H1 (cell line): ENCODE measurements at regions not wholly inside any gene's neighbourhood (a gene's known extent, or its start where the extent isn't known, plus 50 kb on each side); places are given as distances from the start of the nearest gene placed in this dataset.

ENCODE experiments used
- E2F6 ChIP-seq: IDR thresholded peaks from 2 replicates; pipeline ENCODE4 v1.6.1; 2012; ENCODE audit warnings: inconsistent platforms
- NANOG ChIP-seq: IDR thresholded peaks from 2 replicates; pipeline ENCODE4 v1.6.1; 2011; ENCODE audit warnings: low read length, low read depth, mild to moderate bottlenecking, inconsistent platforms; ENCODE audit not compliant: insufficient read depth, poor library complexity, severe bottlenecking
- RFX5 ChIP-seq: IDR thresholded peaks from 2 replicates; pipeline ENCODE4 v1.6.1; 2011; ENCODE audit warnings: low read depth, low read length, improper control_type of control experiment, borderline replicate concordance
- SP2 ChIP-seq: IDR thresholded peaks from 2 replicates; pipeline ENCODE4 v1.6.1; 2012; ENCODE audit warnings: mild to moderate bottlenecking, low read length, inconsistent platforms
- SRF ChIP-seq: IDR thresholded peaks from 2 replicates; pipeline ENCODE4 v1.6.1; 2011; ENCODE audit warnings: mild to moderate bottlenecking, low read depth, low read length, moderate library complexity
- SUZ12 ChIP-seq: fragments of 200-600 bp; sonication (generic); IDR thresholded peaks from 2 replicates; pipeline ENCODE4 v1.6.1; 2012; ENCODE audit warnings: mild to moderate bottlenecking, inconsistent platforms, low read length, moderate library complexity, mixed read lengths
- TBP ChIP-seq: IDR thresholded peaks from 2 replicates; pipeline ENCODE4 v1.6.1; 2011; ENCODE audit warnings: low read depth, low read length, improper control_type of control experiment

GRCh38 chr10:26944261-26944882 lies 83.6 kb upstream of the ABI1 start (continued):
- TF ChIP-seq TBP: no peak
- TF ChIP-seq SUZ12: no peak
- no peak for TF ChIP-seq NANOG
- TF ChIP-seq RFX5: no peak
- TF ChIP-seq E2F6: no peak
- no peak for TF ChIP-seq SRF
- no peak for TF ChIP-seq SP2
